ENCODE measurements at regions not wholly inside any gene's neighbourhood (a gene's known extent, or its start where the extent isn't known, plus 50 kb on each side); places are given as distances from the start of the nearest gene placed in this dataset.

GRCh38 chr11:114972105-114972504 is 293.8 kb downstream of the NXPE2 start:
- Histone ChIP-seq H3K79me2 (ENCODE audit: control insufficient read depth, insufficient read depth, low read length) (no peaks in the 10 kb centered on the region), H3K27me3 (ENCODE audit: control insufficient read depth, extremely low read depth, insufficient read depth, low read length) (no peaks in the 10 kb centered on the region), H4K20me1 (ENCODE audit: control insufficient read depth, extremely low read depth, insufficient read depth, low read length) (no peaks in the 10 kb centered on the region), H3K9ac (ENCODE audit: control insufficient read depth, extremely low read depth, insufficient read depth, low read length) (no peak overlapping the region), H3K4me2 (ENCODE audit: control insufficient read depth, extremely low read depth, insufficient read depth, low read depth, low read length) (no peak overlapping the region), H3K9me3 (ENCODE audit: control insufficient read depth, low read depth, low read length) (no peaks in the 10 kb centered on the region), H3K36me3 (ENCODE audit: control insufficient read depth in 2 of 2, extremely low read depth in 1 of 2, insufficient read depth in 2 of 2, low read length in 2 of 2) (no peaks in the 10 kb centered on the region), H3K4me1 (ENCODE audit: control insufficient read depth, extremely low read depth, insufficient read depth, low read length) (no peaks in the 10 kb centered on the region), H2AFZ (ENCODE audit: control insufficient read depth, low read length) (no peak overlapping the region), H3K27ac (ENCODE audit: control insufficient read depth, insufficient read depth, low read length) (no peak overlapping the region), H3K9me1 (ENCODE audit: control insufficient read depth, extremely low read depth, insufficient read depth, low read length) (no peaks in the 10 kb centered on the region), H3K4me3 (ENCODE audit: control insufficient read depth in 2 of 3, extremely low read depth in 1 of 3, insufficient read depth in 2 of 3, low read depth in 1 of 3, low read length in 3 of 3) (no peak overlapping the region)
- DNase-seq (ENCODE audit: low read depth, low spot score) (no peak), FAIRE-seq (no peak)
- dilution Hi-C loops (cut with MboI; ENCODE audit: extremely low pct_ligation_motif_present, low sequenced_read_pairs), result no loop called here
- TF ChIP-seq EZH2 (IDR thresholded peaks at IDR 0.05; ENCODE audit: low read length), result no peak
- TF ChIP-seq CTCF (optimal IDR thresholded peaks at IDR 0.05 in 1 of 3, IDR thresholded peaks at IDR 0.05 in 1 of 3, conservative IDR thresholded peaks at IDR 0.05 in 1 of 3; ENCODE audit: extremely low read depth in 1 of 3, insufficient read depth in 2 of 3, low read length in 3 of 3), result no peak

DNA sequence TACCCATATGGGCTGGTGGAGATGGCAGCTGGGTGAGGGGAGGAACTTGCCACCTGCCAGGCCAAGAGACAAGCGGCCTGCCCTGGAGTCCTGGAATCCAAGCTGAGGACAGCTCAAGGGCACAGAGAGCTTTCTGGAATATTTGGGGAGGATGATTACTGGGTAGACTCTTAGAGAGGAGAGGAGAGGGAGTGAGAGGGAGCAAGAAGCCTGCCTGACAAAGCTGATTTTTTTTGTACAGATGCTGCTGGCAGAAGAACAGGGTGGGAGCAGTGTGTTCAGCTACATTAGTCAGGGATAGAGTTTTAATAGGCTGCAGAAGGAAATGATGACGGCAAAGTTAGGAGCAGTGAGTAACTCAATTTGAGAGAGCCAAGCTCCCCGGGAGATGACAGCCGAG is 299.3 kb downstream of the NXPE2 start:
- no peak overlapping the region for H3K4me3 ChIP-seq (ENCODE audit: control insufficient read depth in 2 of 3, extremely low read depth in 1 of 3, insufficient read depth in 2 of 3, low read depth in 1 of 3, low read length in 3 of 3)
- no peaks in the 10 kb centered on the region for H4K20me1 ChIP-seq (ENCODE audit: control insufficient read depth, extremely low read depth, insufficient read depth, low read length)
- no peaks in the 10 kb centered on the region for H3K9me3 ChIP-seq (ENCODE audit: control insufficient read depth, low read depth, low read length)
- H3K27me3 ChIP-seq (ENCODE audit: control insufficient read depth, extremely low read depth, insufficient read depth, low read length), result no peaks in the 10 kb centered on the region
- H3K9ac ChIP-seq (ENCODE audit: control insufficient read depth, extremely low read depth, insufficient read depth, low read length), result no peak overlapping the region
- TF ChIP-seq CTCF (optimal IDR thresholded peaks at IDR 0.05 in 1 of 3, IDR thresholded peaks at IDR 0.05 in 1 of 3, conservative IDR thresholded peaks at IDR 0.05 in 1 of 3; ENCODE audit: extremely low read depth in 1 of 3, insufficient read depth in 2 of 3, low read length in 3 of 3) (no peak), EZH2 (IDR thresholded peaks at IDR 0.05; ENCODE audit: low read length) (no peak)
- no peaks in the 10 kb centered on the region for H3K4me1 ChIP-seq (ENCODE audit: control insufficient read depth, extremely low read depth, insufficient read depth, low read length)
- FAIRE-seq, result no peak
- no peak overlapping the region for H3K27ac ChIP-seq (ENCODE audit: control insufficient read depth, insufficient read depth, low read length)
- dilution Hi-C loops (cut with MboI; ENCODE audit: extremely low pct_ligation_motif_present, low sequenced_read_pairs), result no loop called here
- H3K79me2 ChIP-seq (ENCODE audit: control insufficient read depth, insufficient read depth, low read length), result no peaks in the 10 kb centered on the region
- H3K9me1 ChIP-seq (ENCODE audit: control insufficient read depth, extremely low read depth, insufficient read depth, low read length), result no peaks in the 10 kb centered on the region
- no peak overlapping the region for H3K4me2 ChIP-seq (ENCODE audit: control insufficient read depth, extremely low read depth, insufficient read depth, low read depth, low read length)
- no peaks in the 10 kb centered on the region for H3K36me3 ChIP-seq (ENCODE audit: control insufficient read depth in 2 of 2, extremely low read depth in 1 of 2, insufficient read depth in 2 of 2, low read length in 2 of 2)
- DNase-seq (ENCODE audit: low read depth, low spot score), result no peak
- H2AFZ ChIP-seq (ENCODE audit: control insufficient read depth, low read length), result no peak overlapping the region

Data from keratinocyte (primary cell).